Stimulated activated memory B cell treated with anti-CD40 and anti-IgM and Interleukin-4, amounts not matched to agents 10 μg/mL and 1 μg/mL and 100 μg/mL, for 72 hours (primary cell): ENCODE measurements at regions not wholly inside any gene's neighbourhood (a gene's known extent, or its start where the extent isn't known, plus 50 kb on each side); places are given as distances from the start of the nearest gene placed in this dataset.

Experiments used
- ATAC-seq: fragments of 150-1000 bp; cut with Tn5 transposase; 2 replicates; pipeline ENCODE4 v1.10.0; 2021
- H3K27ac Mint-ChIP-seq: one replicate; pipeline ENCODE4 v1.8.0; 2022; ENCODE audit warnings: mild to moderate bottlenecking, mixed read lengths
- H3K27me3 Mint-ChIP-seq: one replicate; pipeline ENCODE4 v1.8.0; 2022; ENCODE audit warnings: mixed read lengths
- H3K36me3 Mint-ChIP-seq: one replicate; pipeline ENCODE4 v1.8.0; 2022; ENCODE audit warnings: mixed read lengths
- H3K4me1 Mint-ChIP-seq: one replicate; pipeline ENCODE4 v1.8.0; 2022; ENCODE audit warnings: mixed read lengths
- H3K4me3 Mint-ChIP-seq: one replicate; pipeline ENCODE4 v1.8.0; 2022; ENCODE audit warnings: mild to moderate bottlenecking, moderate library complexity, mixed read lengths
- H3K9me3 Mint-ChIP-seq: one replicate; pipeline ENCODE4 v1.8.0; 2022; ENCODE audit warnings: mixed read lengths

DNA sequence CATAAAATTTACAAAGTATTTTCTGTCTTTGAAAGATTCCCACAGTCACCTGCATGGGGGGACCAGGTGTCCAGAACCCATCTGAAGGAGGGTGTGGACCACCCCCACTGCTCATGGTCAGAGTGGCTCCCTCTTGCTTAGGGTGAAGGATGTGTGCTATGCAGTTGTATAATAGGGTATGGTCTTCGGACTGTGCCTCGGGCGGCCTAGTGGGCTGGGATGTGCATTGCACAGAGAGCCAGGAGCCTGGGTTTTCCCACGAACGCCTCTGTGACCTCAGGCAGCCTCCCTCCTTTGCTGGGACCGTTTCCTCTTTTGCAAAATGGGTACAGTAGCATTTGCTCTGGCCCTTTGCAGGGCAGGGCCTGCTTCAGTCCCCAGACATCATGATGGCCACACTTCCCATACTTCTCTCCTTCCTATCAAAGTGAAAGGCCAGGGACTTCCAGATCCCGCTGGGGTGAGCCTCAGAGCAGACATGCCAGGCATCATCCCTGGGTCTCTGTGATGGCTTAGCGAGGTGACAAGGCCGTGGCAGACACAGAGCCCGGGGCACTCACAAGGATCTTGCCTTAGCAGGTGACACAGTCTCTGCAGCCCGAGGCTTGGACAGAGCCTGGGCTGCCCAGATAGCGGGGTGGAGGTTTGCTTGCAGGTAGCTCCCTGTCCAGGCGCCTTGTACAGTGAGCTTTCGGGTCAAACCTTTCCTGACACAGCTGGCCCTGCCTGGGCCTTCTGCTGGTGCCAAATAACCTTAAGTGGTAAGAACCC is 59.4 kb upstream of the ZNF536 start:
- ATAC-seq = no peak
- Mint-ChIP-seq H3K4me3 (no peak overlapping the region), H3K4me1 (no peaks in the 10 kb centered on the region), H3K27ac (no peak overlapping the region), H3K9me3 (peaks cover 23% of the 10 kb centered on the region), H3K36me3 (no peaks in the 10 kb centered on the region), H3K27me3 (no peaks in the 10 kb centered on the region)

DNA sequence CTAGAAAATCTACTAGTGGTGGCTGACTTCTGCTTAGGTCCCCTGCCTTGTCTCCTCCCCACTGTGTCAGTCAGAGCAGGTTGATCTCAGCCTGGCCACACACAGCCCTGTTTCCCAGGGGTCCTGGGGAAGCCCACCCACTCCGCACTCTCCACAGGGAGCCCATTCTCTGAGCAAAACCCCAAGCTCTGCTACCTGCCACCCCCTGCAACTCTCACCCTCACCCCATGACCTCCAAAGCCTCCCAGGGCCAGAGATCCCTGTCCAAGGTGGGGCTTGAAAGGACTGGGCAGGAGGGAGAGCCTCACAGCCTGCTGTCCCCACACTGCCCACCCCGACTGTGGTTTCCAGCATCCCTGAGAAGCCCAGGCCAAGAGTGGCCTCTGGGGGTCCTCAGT is 58.8 kb upstream of the ZNF536 start:
- no peak for ATAC-seq
- Mint-ChIP-seq H3K4me3 (no peak overlapping the region), H3K9me3 (peaks cover 23% of the 10 kb centered on the region), H3K27me3 (no peaks in the 10 kb centered on the region), H3K27ac (no peak overlapping the region), H3K4me1 (no peaks in the 10 kb centered on the region), H3K36me3 (no peaks in the 10 kb centered on the region)

- H3K9me3 Mint-ChIP-seq = peaks cover 17% of the 10 kb centered on the region
Measured at GRCh38 chr19:30314056-30314804, 58.0 kb upstream of the ZNF536 start.

GRCh38 chr19:30314805-30315155 is 57.4 kb upstream of the ZNF536 start:
- Mint-ChIP-seq H3K36me3 (no peaks in the 10 kb centered on the region), H3K27ac (no peak overlapping the region), H3K4me3 (no peak overlapping the region), H3K27me3 (no peaks in the 10 kb centered on the region), H3K9me3 (peaks cover 14% of the 10 kb centered on the region), H3K4me1 (no peaks in the 10 kb centered on the region)
- no peak for ATAC-seq

More at GRCh38 chr19:30314056-30314804, 58.0 kb upstream of the ZNF536 start:
- Mint-ChIP-seq H3K27ac (no peak overlapping the region), H3K4me1 (no peaks in the 10 kb centered on the region), H3K27me3 (no peaks in the 10 kb centered on the region), H3K36me3 (no peaks in the 10 kb centered on the region), H3K4me3 (no peak overlapping the region)
- ATAC-seq = no peak

DNA sequence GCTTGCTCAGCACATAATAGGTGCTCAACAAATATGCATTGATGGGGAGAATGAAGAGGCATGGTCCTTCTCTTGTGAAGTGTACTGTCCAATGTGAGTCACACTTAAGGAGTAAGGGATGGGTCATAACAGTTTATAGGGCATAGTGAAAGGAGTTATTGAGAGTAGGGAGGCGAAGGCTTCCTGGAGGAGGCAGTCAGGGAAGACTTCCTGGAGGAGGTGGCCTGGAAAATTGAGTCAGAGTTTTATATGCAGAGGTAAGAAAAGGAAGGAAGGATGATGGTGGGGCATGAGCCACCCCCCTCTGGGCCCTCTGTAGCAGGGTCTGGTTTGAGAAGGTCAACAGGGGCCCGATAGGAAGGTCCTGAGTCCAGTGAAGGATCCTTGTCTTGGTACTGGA is 57.0 kb upstream of the ZNF536 start:
- Mint-ChIP-seq H3K4me3 (no peak overlapping the region), H3K4me1 (no peaks in the 10 kb centered on the region), H3K36me3 (no peaks in the 10 kb centered on the region), H3K27me3 (no peaks in the 10 kb centered on the region), H3K9me3 (peaks cover 14% of the 10 kb centered on the region), H3K27ac (no peak overlapping the region)
- no peak for ATAC-seq

GRCh38 chr19:30316000-30316491 is 56.1 kb upstream of the ZNF536 start:
- H3K36me3 Mint-ChIP-seq = no peaks in the 10 kb centered on the region
- peaks cover 11% of the 10 kb centered on the region for H3K9me3 Mint-ChIP-seq
- no peaks in the 10 kb centered on the region for H3K27me3 Mint-ChIP-seq
- no peaks in the 10 kb centered on the region for H3K4me1 Mint-ChIP-seq
- H3K4me3 Mint-ChIP-seq = no peak overlapping the region
- no peak overlapping the region for H3K27ac Mint-ChIP-seq
- no peak for ATAC-seq

- H3K4me1 Mint-ChIP-seq = no peaks in the 10 kb centered on the region
- H3K27ac Mint-ChIP-seq = no peak overlapping the region
- H3K27me3 Mint-ChIP-seq = no peaks in the 10 kb centered on the region
- H3K36me3 Mint-ChIP-seq = no peaks in the 10 kb centered on the region
- no peak overlapping the region for H3K4me3 Mint-ChIP-seq
- no peak for ATAC-seq
- peaks cover 11% of the 10 kb centered on the region for H3K9me3 Mint-ChIP-seq
Measured at GRCh38 chr19:30316560-30317106, 55.6 kb upstream of the ZNF536 start.

DNA sequence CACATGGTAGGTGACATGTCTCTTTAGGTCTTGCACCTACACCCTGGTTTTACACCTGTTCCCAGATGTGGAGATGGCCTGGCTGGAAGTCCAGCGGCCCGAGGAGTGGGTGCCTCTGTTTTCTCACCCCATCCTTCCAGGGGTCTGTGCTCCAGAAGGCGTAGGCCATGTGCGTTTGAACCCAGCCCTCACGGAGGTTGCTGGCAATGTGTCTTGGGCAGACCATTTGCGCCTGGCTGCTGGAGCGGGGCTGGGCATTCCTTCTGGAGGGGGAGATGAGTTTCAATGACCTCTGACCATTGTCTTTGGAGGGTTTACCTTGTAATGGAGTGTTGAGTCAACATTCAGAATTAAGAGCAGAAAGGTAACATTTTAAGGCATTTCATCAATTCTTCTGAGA is 54.8 kb upstream of the ZNF536 start:
- ATAC-seq = no peak
- no peaks in the 10 kb centered on the region for H3K36me3 Mint-ChIP-seq
- H3K27ac Mint-ChIP-seq = no peak overlapping the region
- H3K27me3 Mint-ChIP-seq = no peaks in the 10 kb centered on the region
- no peaks in the 10 kb centered on the region for H3K4me1 Mint-ChIP-seq
- H3K4me3 Mint-ChIP-seq = no peak overlapping the region
- peaks cover 11% of the 10 kb centered on the region for H3K9me3 Mint-ChIP-seq

- Mint-ChIP-seq H3K9me3 (peaks cover 11% of the 10 kb centered on the region), H3K27ac (no peak overlapping the region), H3K27me3 (no peaks in the 10 kb centered on the region), H3K36me3 (no peaks in the 10 kb centered on the region), H3K4me3 (no peak overlapping the region), H3K4me1 (no peaks in the 10 kb centered on the region)
- ATAC-seq = no peak
Measured at GRCh38 chr19:30318261-30318660, 53.9 kb upstream of the ZNF536 start.

- Mint-ChIP-seq H3K27ac (no peak overlapping the region), H3K36me3 (no peaks in the 10 kb centered on the region), H3K4me1 (no peaks in the 10 kb centered on the region), H3K9me3 (peaks cover 14% of the 10 kb centered on the region), H3K4me3 (no peak overlapping the region), H3K27me3 (no peaks in the 10 kb centered on the region)
- no peak for ATAC-seq
Measured at GRCh38 chr19:30318936-30319335, 53.2 kb upstream of the ZNF536 start.

- H3K27ac Mint-ChIP-seq = no peak overlapping the region
- H3K4me1 Mint-ChIP-seq = no peaks in the 10 kb centered on the region
- H3K36me3 Mint-ChIP-seq = no peaks in the 10 kb centered on the region
- H3K4me3 Mint-ChIP-seq = no peak overlapping the region
- ATAC-seq = no peak
- peaks cover 17% of the 10 kb centered on the region for H3K9me3 Mint-ChIP-seq
- no peaks in the 10 kb centered on the region for H3K27me3 Mint-ChIP-seq
Measured at GRCh38 chr19:30319411-30319810, 52.8 kb upstream of the ZNF536 start.

DNA sequence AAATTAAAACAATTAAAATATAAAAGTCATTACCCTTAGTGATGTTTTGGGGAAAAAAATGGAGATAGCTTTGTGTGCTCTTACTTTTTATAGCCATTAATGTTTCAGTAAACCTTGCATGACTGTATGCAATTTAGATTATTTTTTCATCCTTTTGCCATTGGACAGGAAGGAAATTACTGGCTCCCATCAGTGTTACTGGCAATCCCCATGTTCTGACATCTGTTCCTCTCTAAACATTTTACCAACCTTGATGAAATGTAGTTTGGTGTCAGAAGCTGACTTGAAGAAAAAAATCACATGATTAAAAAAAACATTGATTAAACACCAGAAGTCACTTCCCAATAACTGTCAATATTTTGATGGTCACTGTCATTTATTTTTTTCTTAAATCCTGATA is 52.3 kb upstream of the ZNF536 start:
- Mint-ChIP-seq H3K27me3 (no peaks in the 10 kb centered on the region), H3K27ac (no peak overlapping the region), H3K4me3 (no peak overlapping the region), H3K9me3 (peaks cover 17% of the 10 kb centered on the region), H3K4me1 (no peaks in the 10 kb centered on the region), H3K36me3 (no peaks in the 10 kb centered on the region)
- ATAC-seq = no peak

- ATAC-seq = no peak
- no peaks in the 10 kb centered on the region for H3K4me1 Mint-ChIP-seq
- H3K9me3 Mint-ChIP-seq = peaks cover 13% of the 10 kb centered on the region
- H3K36me3 Mint-ChIP-seq = no peaks in the 10 kb centered on the region
- H3K27me3 Mint-ChIP-seq = no peaks in the 10 kb centered on the region
- no peak overlapping the region for H3K27ac Mint-ChIP-seq
- no peak overlapping the region for H3K4me3 Mint-ChIP-seq
Measured at GRCh38 chr19:30320466-30320865, 51.7 kb upstream of the ZNF536 start.

DNA sequence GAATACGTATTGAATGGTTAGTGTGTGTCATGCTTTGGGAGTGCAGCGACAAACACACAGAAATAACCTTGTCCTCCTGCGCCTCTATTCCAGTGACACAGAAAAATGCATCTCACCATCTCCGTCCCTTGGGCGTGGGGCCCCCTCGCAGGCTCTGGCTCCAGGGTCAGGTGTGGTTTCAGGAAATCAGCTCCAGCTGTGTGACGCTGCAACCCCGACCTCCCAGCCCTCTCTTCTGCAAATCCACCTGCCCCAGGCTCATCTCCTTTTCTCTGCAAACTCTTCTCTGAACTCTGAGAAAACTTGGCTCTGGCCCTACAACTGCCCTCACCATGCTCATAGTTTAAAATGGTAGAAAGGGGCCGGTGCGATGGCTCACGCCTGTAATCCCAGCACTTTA is 51.3 kb upstream of the ZNF536 start:
- H3K36me3 Mint-ChIP-seq = no peaks in the 10 kb centered on the region
- no peaks in the 10 kb centered on the region for H3K27me3 Mint-ChIP-seq
- ATAC-seq = no peak
- H3K4me1 Mint-ChIP-seq = no peaks in the 10 kb centered on the region
- peaks cover 13% of the 10 kb centered on the region for H3K9me3 Mint-ChIP-seq
- H3K4me3 Mint-ChIP-seq = no peak overlapping the region
- no peak overlapping the region for H3K27ac Mint-ChIP-seq
